Glutamatergic neuron (in vitro differentiated cells): ENCODE measurements at regions not wholly inside any gene's neighbourhood (a gene's known extent, or its start where the extent isn't known, plus 50 kb on each side); places are given as distances from the start of the nearest gene placed in this dataset.

Experiments used
- DNase-seq: peaks from one replicate; pipeline ENCODE4 v3.0.0; 2022
- H3K27ac Mint-ChIP-seq: one replicate; pipeline ENCODE4 v1.8.0; 2020; ENCODE audit warnings: mild to moderate bottlenecking, mixed read lengths, inconsistent platforms; ENCODE audit not compliant: unreplicated experiment
- H3K27me3 Mint-ChIP-seq: one replicate; pipeline ENCODE4 v1.8.0; 2020; ENCODE audit warnings: mild to moderate bottlenecking, moderate library complexity, mixed read lengths, inconsistent platforms; ENCODE audit not compliant: unreplicated experiment
- H3K36me3 Mint-ChIP-seq: one replicate; pipeline ENCODE4 v1.8.0; 2020; ENCODE audit warnings: mild to moderate bottlenecking, mixed read lengths, inconsistent platforms; ENCODE audit not compliant: unreplicated experiment
- H3K4me1 Mint-ChIP-seq: one replicate; pipeline ENCODE4 v1.8.0; 2020; ENCODE audit warnings: mild to moderate bottlenecking, low read depth, mixed read lengths, inconsistent platforms; ENCODE audit not compliant: unreplicated experiment
- H3K4me3 Mint-ChIP-seq: one replicate; pipeline ENCODE4 v1.8.0; 2020; ENCODE audit warnings: mild to moderate bottlenecking, mixed read lengths, inconsistent platforms; ENCODE audit not compliant: unreplicated experiment
- H3K9me3 Mint-ChIP-seq: one replicate; pipeline ENCODE4 v1.8.0; 2020; ENCODE audit warnings: mild to moderate bottlenecking, moderate library complexity, mixed read lengths, inconsistent platforms; ENCODE audit not compliant: unreplicated experiment
- TF ChIP-seq, protein P1 (sequence below): fragments of 200-600 bp; sonication (generic); IDR thresholded peaks from one replicate; pipeline ENCODE4 v1.5.0; 2021; ENCODE audit not compliant: partially characterized antibody, unreplicated experiment

DNA sequence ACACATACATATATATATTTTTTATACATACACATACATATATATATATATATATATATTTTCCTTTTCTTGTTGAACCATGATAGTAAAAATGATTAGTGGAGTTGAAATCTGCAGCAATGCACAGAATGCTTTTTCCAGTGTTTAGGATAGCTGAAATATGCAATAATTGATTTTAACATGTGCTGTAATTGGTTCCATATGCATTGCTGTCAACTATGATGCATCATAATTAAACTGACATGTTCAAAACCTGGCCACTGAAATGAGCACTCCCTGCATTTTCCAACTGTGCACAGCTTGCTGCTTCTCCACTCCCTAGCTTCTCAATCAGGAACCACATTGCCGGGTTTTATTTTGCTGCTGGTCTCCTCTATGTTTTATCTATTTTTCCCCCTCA, 358.3 kb downstream of the PAX1 start:
- H3K9me3 Mint-ChIP-seq, result no peaks in the 10 kb centered on the region
- no peaks in the 10 kb centered on the region for H3K4me1 Mint-ChIP-seq
- no peaks in the 10 kb centered on the region for H3K27me3 Mint-ChIP-seq
- H3K36me3 Mint-ChIP-seq, result no peaks in the 10 kb centered on the region
- no peak for DNase-seq
- no peak overlapping the region for H3K27ac Mint-ChIP-seq
- TF ChIP-seq, protein P1, sequence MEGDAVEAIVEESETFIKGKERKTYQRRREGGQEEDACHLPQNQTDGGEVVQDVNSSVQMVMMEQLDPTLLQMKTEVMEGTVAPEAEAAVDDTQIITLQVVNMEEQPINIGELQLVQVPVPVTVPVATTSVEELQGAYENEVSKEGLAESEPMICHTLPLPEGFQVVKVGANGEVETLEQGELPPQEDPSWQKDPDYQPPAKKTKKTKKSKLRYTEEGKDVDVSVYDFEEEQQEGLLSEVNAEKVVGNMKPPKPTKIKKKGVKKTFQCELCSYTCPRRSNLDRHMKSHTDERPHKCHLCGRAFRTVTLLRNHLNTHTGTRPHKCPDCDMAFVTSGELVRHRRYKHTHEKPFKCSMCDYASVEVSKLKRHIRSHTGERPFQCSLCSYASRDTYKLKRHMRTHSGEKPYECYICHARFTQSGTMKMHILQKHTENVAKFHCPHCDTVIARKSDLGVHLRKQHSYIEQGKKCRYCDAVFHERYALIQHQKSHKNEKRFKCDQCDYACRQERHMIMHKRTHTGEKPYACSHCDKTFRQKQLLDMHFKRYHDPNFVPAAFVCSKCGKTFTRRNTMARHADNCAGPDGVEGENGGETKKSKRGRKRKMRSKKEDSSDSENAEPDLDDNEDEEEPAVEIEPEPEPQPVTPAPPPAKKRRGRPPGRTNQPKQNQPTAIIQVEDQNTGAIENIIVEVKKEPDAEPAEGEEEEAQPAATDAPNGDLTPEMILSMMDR, result no peak
- H3K4me3 Mint-ChIP-seq, result no peak overlapping the region

DNA sequence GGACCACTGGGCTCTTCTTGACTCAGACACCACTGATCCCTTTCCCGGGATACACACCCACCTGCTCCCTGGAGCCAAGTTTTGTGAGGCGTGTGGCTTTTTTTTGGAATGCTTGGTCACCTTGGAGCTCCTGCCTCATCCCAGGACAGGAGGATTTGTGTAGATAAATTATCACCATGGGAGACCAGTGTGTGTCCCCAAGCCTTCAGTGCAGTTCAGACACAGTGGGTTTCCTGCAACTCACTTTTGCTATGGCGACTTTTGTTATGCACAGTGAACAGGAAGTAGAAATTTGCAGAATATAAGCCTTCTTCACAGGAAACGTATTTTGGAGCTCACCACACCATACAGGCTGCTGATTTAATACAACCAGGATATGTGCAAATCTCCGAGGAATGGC, 357.4 kb downstream of the PAX1 start:
- TF ChIP-seq, protein P1, result no peak
- Mint-ChIP-seq H3K27ac (no peak overlapping the region), H3K36me3 (no peaks in the 10 kb centered on the region), H3K4me3 (no peak overlapping the region), H3K9me3 (no peaks in the 10 kb centered on the region), H3K4me1 (no peaks in the 10 kb centered on the region), H3K27me3 (no peaks in the 10 kb centered on the region)
- DNase-seq, result no peak

GRCh38 chr20:22060610-22061009, 355.1 kb downstream of the PAX1 start:
- no peaks in the 10 kb centered on the region for H3K4me1 Mint-ChIP-seq
- TF ChIP-seq, protein P1, result no peak
- no peaks in the 10 kb centered on the region for H3K36me3 Mint-ChIP-seq
- H3K4me3 Mint-ChIP-seq, result no peak overlapping the region
- no peaks in the 10 kb centered on the region for H3K27me3 Mint-ChIP-seq
- no peaks in the 10 kb centered on the region for H3K9me3 Mint-ChIP-seq
- H3K27ac Mint-ChIP-seq, result no peak overlapping the region
- DNase-seq, result no peak

DNA sequence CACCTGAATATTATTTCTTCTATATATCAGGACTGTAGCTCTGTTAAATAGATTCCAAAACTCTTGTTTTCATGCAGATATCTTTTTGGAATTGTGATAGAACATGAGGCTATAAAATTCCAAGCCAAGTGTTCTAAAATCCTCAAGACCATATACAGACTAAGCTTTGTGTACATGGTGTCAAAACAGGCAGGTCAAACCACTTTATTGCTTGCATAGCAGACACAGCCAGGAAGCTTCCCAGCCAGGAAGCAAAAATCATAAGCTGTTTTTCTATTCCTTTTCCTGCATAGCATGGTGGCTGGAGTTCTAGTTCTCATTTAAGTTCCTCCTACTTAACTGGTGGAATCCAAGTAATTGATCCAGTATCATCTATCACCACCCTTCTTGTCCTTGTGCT, 353.3 kb downstream of the PAX1 start:
- H3K4me1 Mint-ChIP-seq, result no peaks in the 10 kb centered on the region
- no peaks in the 10 kb centered on the region for H3K27me3 Mint-ChIP-seq
- no peak overlapping the region for H3K27ac Mint-ChIP-seq
- H3K9me3 Mint-ChIP-seq, result no peaks in the 10 kb centered on the region
- H3K4me3 Mint-ChIP-seq, result no peak overlapping the region
- TF ChIP-seq, protein P1, result no peak
- no peak for DNase-seq
- H3K36me3 Mint-ChIP-seq, result no peaks in the 10 kb centered on the region

GRCh38 chr20:22055981-22056380, 350.5 kb downstream of the PAX1 start:
- no peaks in the 10 kb centered on the region for H3K4me1 Mint-ChIP-seq
- TF ChIP-seq, protein P1, result no peak
- H3K9me3 Mint-ChIP-seq, result no peaks in the 10 kb centered on the region
- H3K4me3 Mint-ChIP-seq, result no peak overlapping the region
- H3K27me3 Mint-ChIP-seq, result no peaks in the 10 kb centered on the region
- no peaks in the 10 kb centered on the region for H3K36me3 Mint-ChIP-seq
- DNase-seq, result no peak
- no peak overlapping the region for H3K27ac Mint-ChIP-seq
